ENCODE measurements at regions not wholly inside any gene's neighbourhood (a gene's known extent, or its start where the extent isn't known, plus 50 kb on each side); places are given as distances from the start of the nearest gene placed in this dataset.

DNA sequence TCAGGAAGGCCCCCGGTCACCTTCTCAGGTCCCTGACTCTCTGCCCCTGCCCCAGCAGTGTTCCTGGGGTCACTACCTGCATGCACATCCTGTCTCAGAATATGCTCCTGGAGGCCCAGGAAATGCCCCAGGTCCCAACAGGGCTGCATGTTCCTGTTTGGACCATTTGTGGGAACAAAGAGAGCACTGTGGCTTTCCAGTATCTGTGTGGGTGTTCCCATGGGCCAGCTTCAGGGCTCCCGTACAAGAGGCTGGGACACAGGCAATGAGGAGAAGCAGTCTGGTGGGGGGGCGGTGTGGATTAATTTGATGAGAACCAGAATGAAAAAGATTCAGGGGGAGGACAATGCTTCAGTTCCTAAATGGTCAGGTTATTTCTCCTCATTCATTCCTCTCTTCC lies 61.5 kb upstream of the GGTLC1 start:
- TF ChIP-seq, protein P1, sequence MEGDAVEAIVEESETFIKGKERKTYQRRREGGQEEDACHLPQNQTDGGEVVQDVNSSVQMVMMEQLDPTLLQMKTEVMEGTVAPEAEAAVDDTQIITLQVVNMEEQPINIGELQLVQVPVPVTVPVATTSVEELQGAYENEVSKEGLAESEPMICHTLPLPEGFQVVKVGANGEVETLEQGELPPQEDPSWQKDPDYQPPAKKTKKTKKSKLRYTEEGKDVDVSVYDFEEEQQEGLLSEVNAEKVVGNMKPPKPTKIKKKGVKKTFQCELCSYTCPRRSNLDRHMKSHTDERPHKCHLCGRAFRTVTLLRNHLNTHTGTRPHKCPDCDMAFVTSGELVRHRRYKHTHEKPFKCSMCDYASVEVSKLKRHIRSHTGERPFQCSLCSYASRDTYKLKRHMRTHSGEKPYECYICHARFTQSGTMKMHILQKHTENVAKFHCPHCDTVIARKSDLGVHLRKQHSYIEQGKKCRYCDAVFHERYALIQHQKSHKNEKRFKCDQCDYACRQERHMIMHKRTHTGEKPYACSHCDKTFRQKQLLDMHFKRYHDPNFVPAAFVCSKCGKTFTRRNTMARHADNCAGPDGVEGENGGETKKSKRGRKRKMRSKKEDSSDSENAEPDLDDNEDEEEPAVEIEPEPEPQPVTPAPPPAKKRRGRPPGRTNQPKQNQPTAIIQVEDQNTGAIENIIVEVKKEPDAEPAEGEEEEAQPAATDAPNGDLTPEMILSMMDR (IDR thresholded peaks at IDR 0.05; ENCODE audit: poor library complexity): no peak
- TF ChIP-seq EZH2 (IDR thresholded peaks at IDR 0.05; ENCODE audit: borderline replicate concordance) (no peak), EZH2phosphoT487 (IDR thresholded peaks at IDR 0.05; ENCODE audit: low read depth, severe bottlenecking, unreplicated experiment) (no peak)

All from hepatocyte (in vitro differentiated cells).